Neural cell (in vitro differentiated cells): ENCODE measurements at regions not wholly inside any gene's neighbourhood (a gene's known extent, or its start where the extent isn't known, plus 50 kb on each side); places are given as distances from the start of the nearest gene placed in this dataset.

Experiments
- H2AFZ ChIP-seq: fragments of 200-600, 300-800 bp; sonication (generic), shearing (Covaris generic); 2 replicates; pipeline ENCODE4 v1.6.0; 2014; ENCODE audit warnings: low read depth, mild to moderate bottlenecking, antibody characterized with exemption, low read length, moderate library complexity
- H3F3A ChIP-seq: fragments of 200-600 bp; shearing (Covaris generic); 2 replicates; pipeline ENCODE4 v1.6.1; 2016; ENCODE audit warnings: mild to moderate bottlenecking, moderate library complexity, mixed read lengths, antibody characterized with exemption, low read length; ENCODE audit not compliant: insufficient read depth, poor library complexity, severe bottlenecking
- H3K27ac ChIP-seq: fragments of 200-600, 300-800 bp; sonication (generic), shearing (Covaris generic); 2 replicates; pipeline ENCODE4 v1.5.1; 2014; ENCODE audit warnings: mild to moderate bottlenecking, low read length, moderate library complexity
- H3K27me3 ChIP-seq: fragments of 300-800, 200-600 bp; sonication (generic), shearing (Covaris generic); 2 replicates; pipeline ENCODE4 v1.6.0; 2014; ENCODE audit warnings: mild to moderate bottlenecking, low read depth, low read length, moderate library complexity; ENCODE audit not compliant: insufficient read depth
- H3K36me3 ChIP-seq: fragments of 300-800, 200-600 bp; sonication (generic), shearing (Covaris generic); 2 replicates; pipeline ENCODE4 v1.5.1; 2014; ENCODE audit warnings: mild to moderate bottlenecking, antibody characterized with exemption, low read length, moderate library complexity; ENCODE audit not compliant: insufficient read depth
- H3K4me2 ChIP-seq: fragments of 300-800, 200-600 bp; sonication (generic), shearing (Covaris generic); 2 replicates; pipeline ENCODE4 v1.6.0; 2014; ENCODE audit warnings: mild to moderate bottlenecking, low read length
- H3K4me3 ChIP-seq: fragments of 300-800, 200-600 bp; sonication (generic), shearing (Covaris generic); 2 replicates; pipeline ENCODE4 v1.5.1; 2014; ENCODE audit warnings: mild to moderate bottlenecking, low read length, moderate library complexity
- H3K79me2 ChIP-seq: fragments of 200-600 bp; shearing (Covaris generic); replicated peaks from 2 replicates; pipeline ENCODE4 v1.6.0; 2014; ENCODE audit warnings: mild to moderate bottlenecking, low read length, moderate library complexity; ENCODE audit not compliant: insufficient read depth
- H3K9ac ChIP-seq: fragments of 300-800, 200-600 bp; sonication (generic), shearing (Covaris generic); 2 replicates; pipeline ENCODE4 v1.6.1; 2016; ENCODE audit warnings: mild to moderate bottlenecking, low read length, mixed read lengths
- H3K9me2 ChIP-seq: fragments of 200-600 bp; shearing (Covaris generic); 2 replicates; pipeline ENCODE4 v1.6.1; 2016; ENCODE audit warnings: mild to moderate bottlenecking, low read length, mixed read lengths; ENCODE audit not compliant: insufficient read depth
- H3K9me3 ChIP-seq: fragments of 200-600, 300-800 bp; sonication (generic), shearing (Covaris generic); 2 replicates; pipeline ENCODE4 v1.6.1; 2016; ENCODE audit warnings: mild to moderate bottlenecking, mixed run types, low read length, moderate library complexity, mixed read lengths
- H4K20me1 ChIP-seq: fragments of 200-600 bp; shearing (Covaris generic); 2 replicates; pipeline ENCODE4 v1.6.1; 2016; ENCODE audit warnings: mild to moderate bottlenecking, mixed run types; ENCODE audit not compliant: insufficient read depth
- CTCF ChIP-seq: fragments of 450-650 bp; IDR thresholded peaks from 2 replicates; pipeline ENCODE4 v1.5.1; 2014; ENCODE audit warnings: antibody characterized with exemption, mild to moderate bottlenecking, moderate library complexity; ENCODE audit not compliant: poor library complexity, severe bottlenecking
- EP300 ChIP-seq: fragments of 450-650 bp; conservative IDR thresholded peaks from 2 replicates; pipeline ENCODE4 v1.6.1; 2014; ENCODE audit warnings: antibody characterized with exemption, mild to moderate bottlenecking, moderate library complexity; ENCODE audit not compliant: poor library complexity, severe bottlenecking
- EZH2 ChIP-seq: fragments of 200-600, 300-800 bp; shearing (Covaris generic), sonication (generic); IDR thresholded peaks from 2 replicates; pipeline ENCODE4 v1.6.1; 2014; ENCODE audit warnings: antibody characterized with exemption, low read length, borderline replicate concordance, mild to moderate bottlenecking; ENCODE audit not compliant: insufficient read depth, poor library complexity, severe bottlenecking
- MXI1 ChIP-seq: fragments of 450-650 bp; conservative IDR thresholded peaks from 2 replicates; pipeline ENCODE4 v1.6.1; 2014; ENCODE audit warnings: antibody characterized with exemption, mild to moderate bottlenecking; ENCODE audit not compliant: poor library complexity, severe bottlenecking
- POLR2AphosphoS5 ChIP-seq: IDR thresholded peaks from 2 replicates; pipeline ENCODE4 v1.6.1; 2012
- RAD21 ChIP-seq: fragments of 450-650 bp; conservative IDR thresholded peaks from 2 replicates; pipeline ENCODE4 v1.6.1; 2014; ENCODE audit warnings: antibody characterized with exemption, mild to moderate bottlenecking, moderate library complexity
- REST ChIP-seq: IDR thresholded peaks from 2 replicates; pipeline ENCODE4 v1.6.1; 2012; ENCODE audit warnings: borderline replicate concordance
- SMC3 ChIP-seq: fragments of 450-650 bp; conservative IDR thresholded peaks from 2 replicates; pipeline ENCODE4 v1.6.1; 2014; ENCODE audit warnings: antibody characterized with exemption, mild to moderate bottlenecking, moderate library complexity; ENCODE audit not compliant: poor library complexity
- TAF1 ChIP-seq: IDR thresholded peaks from 2 replicates; pipeline ENCODE4 v1.6.1; 2012; ENCODE audit warnings: low read depth

- no peak overlapping the region for H3K4me3 ChIP-seq
- no peak overlapping the region for H3K27ac ChIP-seq
- no peak overlapping the region for H3K9ac ChIP-seq
- no peaks in the 10 kb centered on the region for H3K36me3 ChIP-seq
- H3K27me3 ChIP-seq: no peaks in the 10 kb centered on the region
- no peaks in the 10 kb centered on the region for H3K9me2 ChIP-seq
- H2AFZ ChIP-seq: no peak overlapping the region
- no peaks in the 10 kb centered on the region for H3K9me3 ChIP-seq
- no peaks in the 10 kb centered on the region for H3K79me2 ChIP-seq
- peaks cover 2% of the 10 kb centered on the region for H3F3A ChIP-seq
- H4K20me1 ChIP-seq: no peaks in the 10 kb centered on the region
- TF ChIP-seq TAF1 (no peak), EZH2 (no peak), REST (no peak), MXI1 (no peak), SMC3 (no peak), POLR2AphosphoS5 (no peak), RAD21 (no peak), CTCF (no peak), EP300 (no peak)
- no peak overlapping the region for H3K4me2 ChIP-seq
Measured at GRCh38 chr15:69661446-69661845, 208.8 kb downstream of the RPLP1 start.

GRCh38 chr15:69661871-69662644, 209.4 kb downstream of the RPLP1 start:
- no peak overlapping the region for H2AFZ ChIP-seq
- H3K9me2 ChIP-seq: no peaks in the 10 kb centered on the region
- no peak for TF ChIP-seq EZH2
- TF ChIP-seq CTCF: no peak
- TF ChIP-seq SMC3: no peak
- no peak for TF ChIP-seq RAD21
- no peak for TF ChIP-seq REST
- no peak for TF ChIP-seq EP300
- no peak for TF ChIP-seq POLR2AphosphoS5
- no peak for TF ChIP-seq TAF1
- no peak for TF ChIP-seq MXI1
- H3F3A ChIP-seq: peaks cover 2% of the 10 kb centered on the region
- no peak overlapping the region for H3K9ac ChIP-seq
- H3K79me2 ChIP-seq: no peaks in the 10 kb centered on the region
- H3K36me3 ChIP-seq: no peaks in the 10 kb centered on the region
- H4K20me1 ChIP-seq: no peaks in the 10 kb centered on the region
- no peaks in the 10 kb centered on the region for H3K9me3 ChIP-seq
- H3K4me2 ChIP-seq: no peak overlapping the region
- H3K4me3 ChIP-seq: no peak overlapping the region
- no peak overlapping the region for H3K27ac ChIP-seq
- H3K27me3 ChIP-seq: no peaks in the 10 kb centered on the region
